GM06990 (cell line): ENCODE measurements at regions not wholly inside any gene's neighbourhood (a gene's known extent, or its start where the extent isn't known, plus 50 kb on each side); places are given as distances from the start of the nearest gene placed in this dataset.
"Not testable (repeated sequence)": the region's sequence is repeated elsewhere in the genome, so short reads cannot be mapped to it uniquely, and the experiment has no call there.

ENCODE experiments used
- DNase-seq: peaks from one replicate; pipeline ENCODE4 v3.0.0-alpha.2; 2011; ENCODE audit not compliant: insufficient read length; ENCODE audit errors: extremely low read depth
- H3K27me3 ChIP-seq: replicated peaks from 2 replicates; pipeline ENCODE4 v1.6.0; 2011; ENCODE audit warnings: low read length; ENCODE audit not compliant: control insufficient read depth, insufficient read depth
- H3K36me3 ChIP-seq: 2 replicates; pipeline ENCODE4 v1.5.1; 2011; ENCODE audit warnings: low read length; ENCODE audit not compliant: control insufficient read depth, insufficient read depth
- H3K4me3 ChIP-seq: replicated peaks from 2 replicates; pipeline ENCODE4 v1.5.1; 2011; ENCODE audit warnings: low read depth, mild to moderate bottlenecking, control low read depth, low read length
- TF ChIP-seq, protein P1 (sequence below): IDR thresholded peaks from 2 replicates; pipeline ENCODE4 v1.5.1; 2011; ENCODE audit warnings: low read length, control low read depth, mild to moderate bottlenecking, inconsistent platforms; ENCODE audit not compliant: insufficient read depth, poor library complexity, severe bottlenecking

DNA sequence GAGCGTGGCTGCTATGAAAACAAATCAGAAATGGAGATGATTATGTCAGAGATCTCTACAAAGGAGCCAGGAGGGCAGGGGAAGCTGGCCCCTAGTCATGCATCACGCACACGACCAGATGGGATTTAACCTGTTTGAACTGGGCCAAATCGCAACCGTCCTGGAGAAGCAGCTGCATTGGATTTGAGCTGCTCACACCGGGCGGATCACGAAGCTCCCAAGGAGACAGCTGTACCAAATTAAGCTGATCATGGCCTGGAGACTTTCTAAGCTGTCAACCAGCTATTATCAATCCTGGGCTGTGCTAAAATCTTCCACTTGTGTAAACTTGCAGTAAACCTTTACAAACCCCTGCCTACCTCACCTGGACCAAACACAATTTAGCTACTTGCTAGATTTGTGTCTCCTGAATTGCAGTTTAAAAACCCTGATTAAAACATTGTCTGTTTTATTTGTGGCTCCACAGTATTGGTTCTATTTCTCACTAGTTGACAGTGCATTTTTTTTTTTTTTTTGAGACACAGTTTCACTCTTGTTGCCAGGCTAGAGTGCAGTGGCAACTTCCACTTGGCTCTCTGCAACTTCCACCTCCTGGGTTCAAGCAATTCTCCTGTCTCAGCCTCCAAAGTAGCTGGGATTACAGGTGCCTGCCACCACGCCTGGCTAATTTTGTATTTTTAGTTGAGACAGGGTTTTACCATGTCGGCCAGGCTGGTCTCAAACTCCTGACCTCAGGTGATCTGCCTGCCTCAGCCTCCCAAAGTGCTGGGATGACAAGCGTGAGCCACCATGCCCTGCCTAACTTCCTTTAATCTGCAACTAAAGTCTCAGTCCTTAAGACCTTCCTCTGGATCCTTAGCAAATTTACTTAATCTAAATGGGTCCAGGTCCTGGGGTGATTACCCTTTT, 98.3 kb upstream of the GRIN2A start:
- no peaks in the 10 kb centered on the region for H3K27me3 ChIP-seq
- H3K4me3 ChIP-seq: no peak overlapping the region
- no peak for DNase-seq
- TF ChIP-seq, protein P1, sequence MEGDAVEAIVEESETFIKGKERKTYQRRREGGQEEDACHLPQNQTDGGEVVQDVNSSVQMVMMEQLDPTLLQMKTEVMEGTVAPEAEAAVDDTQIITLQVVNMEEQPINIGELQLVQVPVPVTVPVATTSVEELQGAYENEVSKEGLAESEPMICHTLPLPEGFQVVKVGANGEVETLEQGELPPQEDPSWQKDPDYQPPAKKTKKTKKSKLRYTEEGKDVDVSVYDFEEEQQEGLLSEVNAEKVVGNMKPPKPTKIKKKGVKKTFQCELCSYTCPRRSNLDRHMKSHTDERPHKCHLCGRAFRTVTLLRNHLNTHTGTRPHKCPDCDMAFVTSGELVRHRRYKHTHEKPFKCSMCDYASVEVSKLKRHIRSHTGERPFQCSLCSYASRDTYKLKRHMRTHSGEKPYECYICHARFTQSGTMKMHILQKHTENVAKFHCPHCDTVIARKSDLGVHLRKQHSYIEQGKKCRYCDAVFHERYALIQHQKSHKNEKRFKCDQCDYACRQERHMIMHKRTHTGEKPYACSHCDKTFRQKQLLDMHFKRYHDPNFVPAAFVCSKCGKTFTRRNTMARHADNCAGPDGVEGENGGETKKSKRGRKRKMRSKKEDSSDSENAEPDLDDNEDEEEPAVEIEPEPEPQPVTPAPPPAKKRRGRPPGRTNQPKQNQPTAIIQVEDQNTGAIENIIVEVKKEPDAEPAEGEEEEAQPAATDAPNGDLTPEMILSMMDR: no peak
- H3K36me3 ChIP-seq: no peaks in the 10 kb centered on the region

DNA sequence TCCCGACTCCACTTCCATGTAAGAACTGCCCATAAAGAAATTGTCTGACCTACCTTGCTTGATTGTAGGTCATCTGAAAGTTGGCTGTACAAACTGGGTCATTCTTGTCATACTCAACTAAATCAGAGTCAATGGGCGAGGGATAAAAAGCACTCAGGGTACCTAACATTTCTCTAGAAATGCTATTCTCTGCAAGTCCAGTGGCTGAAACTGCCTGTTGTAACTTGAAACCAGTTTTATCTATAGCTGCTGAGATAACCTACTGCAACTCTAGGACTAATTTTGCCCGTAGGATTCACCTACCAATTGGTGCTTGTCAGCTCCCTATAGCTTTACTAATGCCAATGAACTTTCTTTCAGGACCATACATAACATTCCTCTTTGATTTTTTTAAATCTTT, 100.1 kb upstream of the GRIN2A start:
- DNase-seq: no peak
- Histone ChIP-seq H3K4me3 (no peak overlapping the region), H3K36me3 (no peaks in the 10 kb centered on the region), H3K27me3 (no peaks in the 10 kb centered on the region)
- TF ChIP-seq, protein P1: no peak

DNA sequence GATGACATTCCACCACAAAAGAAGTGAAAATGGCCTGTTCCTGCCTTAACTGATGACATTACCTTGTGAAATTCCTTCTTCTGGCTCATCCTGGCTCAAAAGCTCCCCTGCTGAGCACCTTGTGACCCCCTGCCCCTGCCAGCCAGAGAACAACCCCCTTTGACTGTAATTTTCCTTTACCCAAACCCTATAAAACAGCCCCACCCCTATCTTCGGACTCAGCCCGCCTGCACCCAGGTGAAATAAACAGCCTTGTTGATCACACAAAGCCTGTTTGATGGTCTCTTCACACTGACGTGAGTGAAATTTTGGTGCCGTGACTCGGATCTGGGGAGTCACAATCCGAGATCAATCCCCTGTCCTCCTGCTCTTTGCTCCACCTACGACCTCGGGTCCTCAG, 101.0 kb upstream of the GRIN2A start:
- not testable (repeated sequence) for DNase-seq, H3K36me3 ChIP-seq, H3K27me3 ChIP-seq, H3K4me3 ChIP-seq

DNA sequence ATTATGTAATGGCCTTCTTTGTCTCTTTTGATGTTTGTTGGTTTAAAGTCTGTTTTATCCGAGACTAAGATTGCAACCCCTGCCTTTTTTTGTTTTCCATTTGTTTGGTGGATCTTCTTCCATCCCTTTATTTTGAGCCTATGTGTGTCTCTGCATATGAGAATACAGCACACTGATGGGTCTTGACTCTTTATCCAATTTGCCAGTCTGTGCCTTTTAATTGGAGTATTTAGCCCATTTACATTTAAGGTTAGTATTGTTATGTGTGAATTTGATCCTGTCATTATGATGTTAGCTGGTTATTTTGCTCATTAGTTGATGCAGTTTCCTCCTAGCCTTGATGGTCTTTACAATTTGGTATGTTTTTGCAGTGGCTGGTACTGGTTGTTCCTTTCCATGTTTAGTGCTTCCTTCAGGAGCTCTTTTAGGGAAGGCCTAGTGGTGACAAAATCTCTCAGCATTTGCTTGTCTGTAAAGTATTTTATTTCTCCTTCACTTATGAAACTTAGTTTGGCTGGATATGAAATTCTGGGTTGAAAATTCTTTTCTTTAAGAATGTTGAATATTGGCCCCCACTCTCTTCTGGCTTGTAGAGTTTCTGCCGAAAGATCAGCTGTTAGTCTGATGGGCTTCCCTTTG, 95.3 kb upstream of the ATF7IP2 start:
- not testable (repeated sequence) for H3K36me3 ChIP-seq

DNA sequence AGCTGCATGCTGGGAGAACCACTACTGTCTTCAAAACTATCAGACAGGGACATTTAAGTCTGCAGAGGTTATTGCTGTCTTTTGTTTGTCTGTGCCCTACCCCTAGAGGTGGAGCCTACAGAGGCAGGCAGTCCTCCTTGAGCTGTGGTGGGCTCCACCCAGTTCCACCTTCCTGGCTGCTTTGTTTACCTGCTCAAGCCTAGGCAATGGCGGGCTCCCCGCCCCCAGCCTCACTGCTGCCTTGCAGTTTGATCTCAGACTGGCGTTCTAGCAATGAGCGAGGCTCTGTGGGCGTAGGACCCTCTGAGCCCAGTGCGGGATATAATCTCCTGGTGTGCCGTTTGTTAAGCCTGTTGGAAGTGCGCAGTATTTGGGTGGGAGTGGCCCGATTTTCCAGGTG, 93.7 kb upstream of the ATF7IP2 start:
- DNase-seq, H3K36me3 ChIP-seq, H3K4me3 ChIP-seq, H3K27me3 ChIP-seq: not testable (repeated sequence)

More for the DNA sequence above, 95.3 kb upstream of the ATF7IP2 start:
- not testable (repeated sequence) for DNase-seq, H3K27me3 ChIP-seq, H3K4me3 ChIP-seq

DNA sequence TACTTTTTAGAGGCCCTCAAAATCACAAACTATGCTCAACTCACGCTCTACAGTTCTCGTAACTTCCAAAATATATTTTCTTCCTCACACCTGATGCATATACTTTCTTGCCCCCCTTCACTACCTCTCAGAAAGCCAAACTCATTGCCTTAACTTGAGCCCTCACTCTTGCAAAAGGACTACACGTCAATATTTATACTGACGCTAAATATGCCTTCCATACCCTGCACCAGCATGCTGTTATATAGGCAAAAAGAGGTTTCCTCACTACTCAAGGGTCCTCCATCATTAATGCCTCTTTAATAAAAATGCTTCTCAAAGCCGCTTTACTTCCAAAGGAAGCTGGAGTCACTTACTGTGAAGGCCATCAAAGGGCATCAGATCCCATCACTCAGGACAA, 92.9 kb upstream of the ATF7IP2 start:
- not testable (repeated sequence) for H3K27me3 ChIP-seq, H3K36me3 ChIP-seq, H3K4me3 ChIP-seq, DNase-seq

DNA sequence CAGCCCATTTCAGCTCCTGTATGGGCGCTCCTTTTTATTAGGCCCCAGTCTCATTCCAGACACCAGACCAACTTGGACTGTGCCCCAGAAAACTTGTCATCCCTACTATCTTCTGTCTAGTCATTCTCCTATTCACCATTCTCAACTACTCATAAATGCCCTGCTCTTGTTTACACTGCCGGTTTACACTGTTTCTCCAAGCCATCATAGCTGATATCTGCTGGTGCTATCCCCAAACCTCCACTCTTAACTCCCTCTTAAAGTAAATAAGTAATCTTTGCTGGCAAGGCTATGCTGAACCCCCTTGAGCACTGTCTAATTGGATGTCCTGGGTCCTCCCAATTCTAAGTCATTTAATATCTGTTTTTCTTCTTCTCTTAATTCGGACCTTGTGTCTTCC, 91.7 kb upstream of the ATF7IP2 start:
- H3K27me3 ChIP-seq, H3K36me3 ChIP-seq, H3K4me3 ChIP-seq, DNase-seq: not testable (repeated sequence)

DNA sequence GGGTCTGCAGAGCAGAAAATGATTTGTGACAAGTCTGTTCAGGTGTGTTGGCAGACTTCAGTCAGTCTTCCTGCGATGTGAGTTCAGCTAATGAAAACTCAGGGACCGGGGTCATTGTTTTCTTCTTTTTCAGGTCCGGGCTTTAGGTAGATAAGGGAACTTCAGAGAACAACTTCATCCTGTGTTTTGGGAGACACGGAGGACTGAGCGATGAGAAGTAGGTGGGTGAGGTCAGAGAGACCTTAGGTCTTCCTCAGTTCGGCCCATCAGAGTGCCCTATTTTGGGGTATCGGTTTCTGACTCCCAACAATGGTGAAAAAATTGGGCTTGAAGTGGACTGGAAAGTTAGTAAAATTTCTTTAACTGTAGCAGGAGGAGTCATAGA, 88.9 kb upstream of the ATF7IP2 start:
- DNase-seq: no peak
- TF ChIP-seq, protein P1: no peak
- H3K27me3 ChIP-seq: no peaks in the 10 kb centered on the region
- H3K36me3 ChIP-seq: no peaks in the 10 kb centered on the region
- peak overlapping the region; percentile 52 for H3K4me3 ChIP-seq
